ENCODE measurements at regions not wholly inside any gene's neighbourhood (a gene's known extent, or its start where the extent isn't known, plus 50 kb on each side); places are given as distances from the start of the nearest gene placed in this dataset.

- no peaks in the 10 kb centered on the region for H3K36me3 ChIP-seq (ENCODE audit: control insufficient read depth in 4 of 4, insufficient read depth in 3 of 4, low read depth in 1 of 4, low read length in 3 of 4)
- TF ChIP-seq GABPA (IDR thresholded peaks at IDR 0.05 in 1 of 2, conservative IDR thresholded peaks at IDR 0.05 in 1 of 2) (no peak), SP1 (IDR thresholded peaks at IDR 0.05) (no peak), ZBTB33 (IDR thresholded peaks at IDR 0.05) (no peak), CTCF (IDR thresholded peaks at IDR 0.05; ENCODE audit: low read depth, low read length, missing input control) (no peak), NR2F2 (IDR thresholded peaks at IDR 0.05) (no peak), REST (IDR thresholded peaks at IDR 0.05) (no peak), HNF4A (conservative IDR thresholded peaks at IDR 0.05) (no peak), FOXA2 (IDR thresholded peaks at IDR 0.05) (no peak), RXRA (IDR thresholded peaks at IDR 0.05) (no peak), TAF1 (conservative IDR thresholded peaks at IDR 0.05) (no peak), JUND (IDR thresholded peaks at IDR 0.05) (no peak), YY1 (IDR thresholded peaks at IDR 0.05) (no peak), HNF4G (IDR thresholded peaks at IDR 0.05) (no peak), FOXA1 (IDR thresholded peaks at IDR 0.05) (no peak), RAD21 (IDR thresholded peaks at IDR 0.05) (no peak), EGR1 (IDR thresholded peaks at IDR 0.05; ENCODE audit: low read depth in 2 of 2) (no peak)
- TF ChIP-seq, protein P1, sequence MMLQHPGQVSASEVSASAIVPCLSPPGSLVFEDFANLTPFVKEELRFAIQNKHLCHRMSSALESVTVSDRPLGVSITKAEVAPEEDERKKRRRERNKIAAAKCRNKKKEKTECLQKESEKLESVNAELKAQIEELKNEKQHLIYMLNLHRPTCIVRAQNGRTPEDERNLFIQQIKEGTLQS (IDR thresholded peaks at IDR 0.05): no peak
- TF ChIP-seq, protein P2, sequence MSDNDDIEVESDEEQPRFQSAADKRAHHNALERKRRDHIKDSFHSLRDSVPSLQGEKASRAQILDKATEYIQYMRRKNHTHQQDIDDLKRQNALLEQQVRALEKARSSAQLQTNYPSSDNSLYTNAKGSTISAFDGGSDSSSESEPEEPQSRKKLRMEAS (IDR thresholded peaks at IDR 0.05): no peak
- no peak for DNase-seq (ENCODE audit: low spot score)
- no peak overlapping the region for H3K4me3 ChIP-seq (ENCODE audit: low read depth in 1 of 3, low read length in 3 of 3)
- H3K9me3 ChIP-seq (ENCODE audit: control insufficient read depth in 4 of 4, low read length in 3 of 4): no peaks in the 10 kb centered on the region
- H3K4me1 ChIP-seq (ENCODE audit: control insufficient read depth in 4 of 4, insufficient read depth in 4 of 4, low read length in 3 of 4): peaks cover 0 to 3% (median 1%) of the 10 kb centered on the region in 4 donors
- no peak overlapping the region for H3K9ac ChIP-seq (ENCODE audit: low read depth in 1 of 2, low read length in 2 of 2)
- H3K27me3 ChIP-seq (ENCODE audit: control insufficient read depth in 4 of 4, insufficient read depth in 4 of 4, low read length in 3 of 4): no peaks in the 10 kb centered on the region
- H3K27ac ChIP-seq (ENCODE audit: low read depth in 1 of 2, low read length in 2 of 2): no peak overlapping the region
Measured at GRCh38 chr11:81920205-81920604, 813.5 kb downstream of the FAM181B start.

Measured in liver (tissue), 7 donors.